ENCODE measurements at regions not wholly inside any gene's neighbourhood (a gene's known extent, or its start where the extent isn't known, plus 50 kb on each side); places are given as distances from the start of the nearest gene placed in this dataset.

- TF ChIP-seq POLR2A (IDR thresholded peaks at IDR 0.05; ENCODE audit: low read depth, low read length) (no peak), CTCF (IDR thresholded peaks at IDR 0.05 in 2 of 3, conservative IDR thresholded peaks at IDR 0.05 in 1 of 3; ENCODE audit: control insufficient read depth in 2 of 3, extremely low read depth in 1 of 3, insufficient read depth in 1 of 3, low read depth in 3 of 3, low read length in 3 of 3) (no peak), ZZZ3 (IDR thresholded peaks at IDR 0.05; ENCODE audit: control insufficient read depth, insufficient read length, low read depth) (no peak), EZH2 (IDR thresholded peaks at IDR 0.05; ENCODE audit: borderline replicate concordance, control insufficient read depth, low read depth, low read length) (no peak), CREB1 (IDR thresholded peaks at IDR 0.05; ENCODE audit: low read depth) (no peak), POLR2AphosphoS5 (IDR thresholded peaks at IDR 0.05; ENCODE audit: low read length) (no peak), SMC3 (IDR thresholded peaks at IDR 0.05; ENCODE audit: borderline replicate concordance, low read length) (no peak), TAF1 (IDR thresholded peaks at IDR 0.05; ENCODE audit: borderline replicate concordance, low read depth, low read length) (no peak), RAD21 (IDR thresholded peaks at IDR 0.05; ENCODE audit: insufficient read depth, low read depth, low read length) (no peak), CEBPZ (IDR thresholded peaks at IDR 0.05; ENCODE audit: low read depth, low read length) (no peak), REST (IDR thresholded peaks at IDR 0.05; ENCODE audit: low read depth, low read length) (no peak), HCFC1 (IDR thresholded peaks at IDR 0.05; ENCODE audit: low read length) (no peak)
These were observed 258.4 kb downstream of the UACA start for GRCh38 chr15:70504988-70505387.
